ENCODE measurements at regions not wholly inside any gene's neighbourhood (a gene's known extent, or its start where the extent isn't known, plus 50 kb on each side); places are given as distances from the start of the nearest gene placed in this dataset.

- TF ChIP-seq CTCF (conservative IDR thresholded peaks at IDR 0.05 in 1 of 2, IDR thresholded peaks at IDR 0.05 in 1 of 2; ENCODE audit: extremely low read depth in 1 of 2, insufficient read depth in 1 of 2, low read depth in 1 of 2, low read length in 2 of 2) (no peak), EZH2 (IDR thresholded peaks at IDR 0.05; ENCODE audit: borderline replicate concordance, low read length) (no peak)
These were observed 252.3 kb upstream of the TBX18 start for GRCh38 chr6:85016726-85017125.
